Activated CD4-positive, alpha-beta T cell treated with anti-CD3 and anti-CD28 coated beads, Interleukin-2, Interleukin-6, amounts not matched to agents 100 ng/mL and 50 ng/mL, durations not matched to agents 16 hours and 8 hours (primary cell): ENCODE measurements at regions not wholly inside any gene's neighbourhood (a gene's known extent, or its start where the extent isn't known, plus 50 kb on each side); places are given as distances from the start of the nearest gene placed in this dataset.

Experiments
- DNase-seq: peaks from one replicate; pipeline ENCODE4 v3.0.0-alpha.2; 2020

DNA sequence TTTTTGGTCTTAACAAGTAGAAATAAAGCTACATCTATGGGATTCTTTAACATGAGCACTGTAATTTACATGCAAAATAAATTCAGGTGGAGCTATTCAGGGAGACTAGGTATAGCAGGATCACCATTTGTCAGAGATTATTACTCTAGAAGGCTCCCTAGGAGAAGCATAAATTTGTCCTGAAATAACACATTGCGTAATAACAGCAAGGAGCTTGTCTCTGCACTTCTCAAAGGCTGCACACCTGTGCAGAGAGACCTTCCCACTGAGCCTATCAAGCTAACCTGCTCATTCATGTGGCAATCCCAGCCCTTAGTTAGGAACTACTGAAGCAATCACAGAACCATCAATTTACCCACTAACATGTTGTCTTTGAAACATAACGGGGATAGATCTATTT, 437.4 kb upstream of the MC4R start:
- DNase-seq = no peak

DNA sequence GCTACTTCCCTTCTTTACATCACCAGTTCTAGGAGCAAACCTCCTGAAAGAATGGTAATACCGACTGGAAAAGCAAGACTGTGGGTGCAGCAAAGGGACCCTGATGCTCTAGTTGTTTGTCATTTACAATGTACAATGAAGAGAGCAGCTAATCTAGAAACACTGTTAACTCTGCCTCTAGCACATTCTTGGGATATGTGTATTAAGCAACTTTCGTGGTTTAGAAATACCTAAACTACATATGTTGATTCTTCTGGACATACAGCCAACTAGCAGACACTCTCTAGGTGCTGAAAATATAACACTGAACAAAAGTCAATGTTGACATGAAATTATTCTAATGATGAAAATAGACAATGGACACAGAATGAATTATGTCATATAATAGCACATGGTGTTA, 440.3 kb upstream of the MC4R start:
- DNase-seq = no peak

DNA sequence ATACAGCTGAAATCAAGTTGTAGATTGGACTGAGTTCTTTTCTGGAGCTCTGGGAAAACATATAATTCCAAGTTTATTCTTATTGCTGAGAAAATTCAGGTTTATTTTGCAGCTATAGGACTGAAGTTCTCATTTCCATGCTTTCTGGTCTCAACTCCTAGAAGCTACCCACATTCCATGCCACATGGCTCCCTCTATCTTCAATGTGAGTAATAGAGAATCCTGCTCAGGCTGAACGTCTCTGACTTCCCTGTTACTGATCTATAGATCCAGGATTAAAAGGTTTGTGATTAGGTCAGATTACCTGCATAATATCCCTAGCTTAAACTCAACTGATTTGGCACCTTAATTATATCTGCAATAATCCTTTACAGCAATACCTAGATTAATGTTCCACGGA, 453.8 kb upstream of the MC4R start:
- no peak for DNase-seq

DNA sequence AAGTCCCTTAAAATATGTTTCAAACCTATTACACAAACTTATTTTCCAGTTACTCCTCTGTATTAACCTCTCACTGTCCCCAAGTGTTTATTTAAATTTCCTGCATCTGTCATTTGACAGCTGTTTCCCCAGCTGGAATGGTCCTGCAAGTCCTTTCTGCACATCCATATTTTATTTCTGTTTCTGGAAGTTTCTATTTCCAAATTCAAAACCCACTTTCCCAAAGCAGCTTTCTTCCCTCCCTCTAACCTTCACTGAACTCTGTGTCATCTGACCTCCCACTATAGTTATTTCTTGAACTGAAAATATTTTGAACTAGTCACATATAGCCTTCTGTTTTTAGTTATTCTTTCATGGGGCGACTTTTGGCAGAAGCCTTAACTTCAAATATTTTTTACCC, 459.4 kb upstream of the MC4R start:
- DNase-seq = no peak

DNA sequence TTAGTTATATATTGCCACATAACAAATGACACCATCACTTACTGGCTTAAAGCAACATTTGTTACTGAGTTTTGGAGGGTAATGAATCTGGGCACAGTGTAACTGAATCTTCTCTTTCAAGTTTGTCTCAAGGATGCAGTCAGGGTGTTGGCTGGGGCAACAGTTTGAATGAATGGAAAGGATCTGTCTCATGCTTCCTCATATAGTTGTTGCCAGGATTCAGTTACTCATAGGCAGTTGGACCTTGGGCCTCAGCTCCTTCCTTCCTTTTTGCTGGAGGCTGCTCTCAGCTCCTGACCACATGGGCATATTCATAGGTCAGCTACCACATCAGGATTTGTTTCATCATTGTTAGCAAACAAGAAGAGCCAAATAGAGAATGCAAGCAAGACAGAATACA, 466.1 kb upstream of the MC4R start:
- no peak for DNase-seq

DNA sequence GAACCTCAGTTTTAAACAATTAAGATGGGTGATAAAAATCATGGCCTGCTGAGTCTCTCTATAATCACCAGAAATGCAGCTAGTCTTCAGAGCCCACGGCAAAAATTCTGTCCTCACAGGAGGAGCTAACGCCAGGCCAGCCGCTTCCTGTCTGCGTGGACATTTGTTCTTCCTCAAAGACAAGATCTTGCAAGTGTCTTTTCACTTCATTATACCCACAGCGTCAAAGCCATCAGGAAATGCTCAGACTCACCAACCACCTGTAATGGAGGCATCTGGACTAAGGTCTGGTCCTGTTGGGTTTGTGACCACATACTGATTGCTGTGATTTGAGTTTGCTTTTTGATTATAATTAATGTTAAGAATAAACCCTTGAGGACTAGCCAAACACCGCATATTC, 473.8 kb upstream of the MC4R start:
- no peak for DNase-seq

DNA sequence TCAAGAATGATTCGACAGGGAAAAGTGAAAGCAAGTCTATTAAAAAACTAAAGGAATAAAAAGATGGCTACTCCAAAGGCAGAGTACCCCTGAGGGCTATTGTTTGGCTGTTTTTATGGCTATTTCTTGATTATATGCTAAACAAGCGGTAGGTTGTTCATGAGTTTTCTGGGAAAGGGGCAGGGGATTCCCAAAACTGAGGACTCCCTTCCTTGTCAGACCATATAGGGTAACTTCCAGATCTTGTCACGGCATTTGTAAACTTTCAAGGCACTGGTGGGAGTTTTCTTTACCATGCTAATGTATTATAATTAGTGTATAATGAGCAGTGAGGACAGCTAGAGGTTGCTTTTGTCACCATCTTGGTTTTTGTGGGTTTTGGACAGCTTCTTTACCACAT, 474.9 kb upstream of the MC4R start:
- DNase-seq = no peak

DNA sequence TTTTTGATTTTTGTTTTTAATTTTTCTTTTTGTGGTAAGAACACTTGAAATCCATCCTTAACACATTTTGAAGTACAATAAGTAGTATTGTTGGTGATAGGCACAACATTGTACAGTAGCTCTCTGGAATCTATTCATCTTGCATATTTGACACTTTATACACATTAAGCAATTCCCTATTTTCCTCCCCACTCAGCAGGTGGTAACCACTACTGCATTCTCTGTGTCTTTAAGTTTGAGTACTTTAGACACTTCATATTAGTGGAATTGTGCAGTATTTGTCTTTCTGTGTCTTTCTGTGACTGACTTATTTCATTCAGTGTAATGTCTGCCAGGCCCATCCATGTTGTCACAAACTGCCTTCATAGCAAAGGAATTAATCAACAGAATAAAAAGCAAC, 471.7 kb upstream of the CDH20 start:
- DNase-seq = no peak

DNA sequence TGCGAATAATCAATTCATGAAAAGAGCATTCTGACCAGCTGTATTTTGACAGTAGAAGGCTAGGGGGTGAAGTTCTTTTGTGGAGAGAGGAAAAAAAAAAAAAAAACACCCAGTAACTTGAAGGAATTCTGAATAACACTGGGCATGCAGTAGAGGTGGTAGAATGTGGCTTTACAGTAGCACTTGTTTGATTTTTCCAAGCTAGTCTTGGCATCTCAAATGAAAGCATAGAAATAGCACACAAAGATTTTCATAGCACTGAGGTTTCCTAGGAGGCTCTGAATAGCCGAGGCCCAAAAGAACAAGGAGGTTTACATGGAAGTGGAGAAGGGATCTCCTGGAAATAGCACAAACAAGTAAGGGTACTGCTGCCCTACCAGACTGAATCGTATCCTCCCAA, 470.2 kb upstream of the CDH20 start:
- no peak for DNase-seq

DNA sequence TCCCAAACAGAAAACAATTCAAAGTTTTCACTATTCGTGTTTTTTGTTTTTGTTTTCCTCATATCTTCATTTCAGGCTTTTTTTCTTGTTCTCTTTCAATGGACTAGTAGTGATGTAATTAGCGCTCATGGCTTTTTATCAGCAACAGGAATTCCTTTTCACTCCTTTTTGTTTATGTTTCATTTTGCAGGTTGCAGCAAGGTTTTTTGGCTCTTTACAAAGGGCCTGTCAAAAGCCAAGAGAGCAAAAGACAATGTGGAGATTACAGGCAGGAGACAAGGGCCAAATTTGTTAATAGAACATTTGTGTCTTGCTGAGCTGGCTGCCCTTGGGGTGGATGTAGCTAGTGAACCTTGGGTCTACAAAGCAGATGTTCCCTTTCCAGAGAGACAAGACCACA, 467.4 kb upstream of the CDH20 start:
- no peak for DNase-seq

DNA sequence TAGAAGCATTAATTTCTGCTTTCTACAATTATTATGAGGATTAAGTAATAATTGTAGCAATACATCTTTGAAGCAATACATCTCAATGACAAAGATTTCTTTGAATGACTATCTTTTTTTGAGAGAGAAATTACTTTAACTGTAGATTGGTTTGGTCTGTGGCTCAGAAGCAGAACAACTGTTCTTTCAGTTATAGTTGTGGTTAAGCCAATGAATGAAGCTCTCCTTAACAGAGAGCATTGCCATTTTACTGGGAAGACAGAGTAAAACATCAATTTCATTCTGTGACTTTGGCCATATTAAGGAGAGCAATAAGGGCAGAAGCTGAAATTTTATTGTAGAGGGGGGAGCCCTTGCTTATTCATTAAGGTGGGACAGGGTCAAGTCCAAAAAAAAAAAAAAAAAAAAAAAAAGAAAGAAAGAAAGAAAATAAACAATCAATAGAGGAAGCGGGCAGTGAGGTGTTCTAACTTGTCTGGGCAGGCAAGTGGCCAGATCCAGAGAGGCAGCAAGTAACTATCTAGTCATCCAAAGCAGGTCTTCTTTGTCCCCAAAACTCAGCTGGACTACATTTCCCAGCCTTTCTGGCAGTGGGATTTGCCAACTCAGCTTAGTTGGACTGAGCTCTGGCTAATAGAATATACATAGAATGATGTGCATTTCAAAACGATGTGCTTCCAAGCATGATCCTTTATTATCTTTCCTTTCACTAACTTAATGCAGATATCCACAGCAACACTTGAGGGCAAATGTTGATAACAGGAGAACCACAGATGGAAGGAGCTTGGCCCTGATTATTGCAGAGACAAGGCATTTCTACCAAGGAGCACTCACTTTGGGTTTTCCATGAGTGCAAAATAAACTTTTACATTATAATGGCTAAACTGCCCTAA, 462.7 kb upstream of the CDH20 start:
- DNase-seq = no peak

DNA sequence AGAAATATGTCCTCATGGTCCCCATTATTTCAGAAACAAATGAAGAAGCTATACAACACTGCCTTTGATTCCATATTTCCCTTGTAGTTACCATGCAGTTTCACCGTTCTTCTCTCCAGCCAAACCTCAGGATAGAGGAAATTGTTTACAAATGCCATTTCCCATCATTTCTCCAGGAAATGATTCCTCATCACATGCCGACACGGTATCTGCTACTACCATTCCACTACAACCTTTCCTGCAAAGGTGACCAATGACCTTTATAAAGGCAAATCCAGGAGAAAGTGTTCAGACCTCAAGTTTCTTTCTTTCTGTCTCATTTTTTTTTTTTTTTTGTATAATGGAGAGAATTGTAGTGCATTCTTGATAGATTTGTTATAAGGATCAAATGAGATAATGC, 460.8 kb upstream of the CDH20 start:
- DNase-seq = no peak

DNA sequence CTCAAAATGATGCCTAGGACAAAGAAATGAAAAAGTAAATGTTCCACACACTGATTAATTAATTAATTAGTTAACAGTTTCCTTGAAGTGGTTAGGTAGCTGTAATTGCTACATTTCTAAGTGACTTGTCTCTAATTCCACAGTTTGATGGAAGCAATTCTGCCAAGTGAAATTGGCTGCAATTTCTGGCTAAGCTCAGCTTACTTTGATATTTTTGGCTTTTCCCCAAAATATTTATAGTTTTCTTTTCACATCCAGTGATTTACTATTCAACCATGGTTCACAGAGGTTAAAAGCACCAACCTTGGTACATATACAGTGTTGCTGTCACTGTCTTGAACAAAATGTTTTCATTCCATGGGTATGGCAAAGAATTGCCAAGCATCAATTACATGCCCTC, 459.5 kb upstream of the CDH20 start:
- no peak for DNase-seq

DNA sequence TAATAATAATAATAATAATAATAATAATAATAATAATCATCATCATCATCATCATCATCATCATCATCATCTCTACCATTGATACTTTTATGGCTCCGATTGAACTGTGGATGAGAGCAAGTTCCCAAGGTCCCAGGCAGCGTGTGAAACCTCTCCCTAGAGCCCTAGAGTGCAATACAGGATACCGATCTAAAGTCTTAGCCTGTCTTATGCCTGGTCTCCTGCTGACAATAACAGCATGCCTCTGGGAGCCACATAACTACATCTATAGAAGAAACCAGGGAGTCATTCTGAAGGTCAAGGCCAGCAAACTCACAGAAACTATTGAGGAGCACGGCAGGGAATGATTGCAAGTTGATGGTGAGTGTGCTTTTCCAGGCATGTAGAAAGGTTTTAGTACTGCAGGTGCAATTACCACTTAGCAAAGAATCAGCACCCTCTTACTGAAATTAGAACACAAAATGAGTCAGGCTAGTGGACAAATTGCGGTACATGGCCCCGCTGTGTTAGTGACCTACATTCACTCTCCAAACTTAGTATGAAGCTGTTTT, 457.2 kb upstream of the CDH20 start:
- no peak for DNase-seq

DNA sequence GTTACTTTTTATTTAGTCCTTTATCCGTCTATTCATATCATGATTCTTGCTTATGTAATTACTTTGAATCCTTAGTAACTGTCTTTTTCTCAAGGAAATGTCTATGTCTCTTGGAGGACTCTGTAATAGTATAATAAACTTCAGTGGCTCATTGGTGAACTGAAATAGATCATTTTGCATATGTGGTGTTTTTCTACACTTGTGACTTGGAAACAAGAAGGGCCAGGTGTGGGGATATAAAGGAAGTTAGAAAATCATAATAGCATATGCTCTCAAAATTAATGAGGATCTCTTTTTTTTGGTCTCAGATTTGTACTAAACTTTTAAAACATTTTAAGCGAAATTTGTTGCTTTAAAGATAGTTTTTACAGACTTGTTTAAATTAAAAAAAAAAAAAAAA, 453.0 kb upstream of the CDH20 start:
- no peak for DNase-seq

DNA sequence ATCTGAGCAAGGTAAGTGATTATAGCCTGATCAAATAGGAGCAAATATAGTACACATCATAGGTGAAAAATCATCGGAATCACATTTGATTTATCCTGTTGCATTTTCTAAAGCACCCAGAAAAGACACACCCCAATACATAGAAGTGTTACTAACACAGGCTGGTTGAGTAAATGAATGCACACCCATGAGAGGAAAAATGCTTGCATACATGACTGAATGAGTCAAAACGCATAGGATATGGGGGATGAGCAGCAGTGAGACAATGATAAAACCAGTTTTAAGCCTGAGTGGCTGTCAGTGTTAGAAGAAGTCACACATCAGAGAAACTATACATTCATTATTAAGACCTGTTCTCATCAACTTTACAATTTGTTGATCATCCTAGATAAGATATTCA, 449.6 kb upstream of the CDH20 start:
- DNase-seq = no peak

DNA sequence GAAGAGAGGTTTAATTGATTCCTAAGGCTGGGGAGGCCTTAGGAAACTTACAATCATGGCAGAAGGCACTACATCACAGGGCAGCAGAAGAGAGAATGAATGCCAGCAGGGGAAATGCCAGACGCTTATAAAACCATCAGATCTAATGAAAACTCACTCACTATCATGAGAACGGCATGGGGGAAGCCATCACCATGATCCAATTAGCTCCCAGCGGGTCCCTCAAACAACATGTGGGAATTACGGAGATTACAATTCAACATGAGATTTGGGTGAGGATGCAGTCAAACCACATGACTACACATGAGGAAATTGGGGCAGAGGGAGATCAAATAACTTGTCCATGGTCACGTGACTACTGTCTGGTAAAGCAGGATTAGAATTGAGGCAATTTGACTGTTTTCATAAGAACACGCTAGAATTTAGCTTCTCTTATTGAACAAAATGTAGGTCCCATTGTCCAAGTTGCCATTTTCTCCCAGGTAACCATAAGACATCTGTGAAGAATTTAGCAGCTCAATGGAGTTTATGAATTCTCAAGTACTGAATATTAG, 445.1 kb upstream of the CDH20 start:
- no peak for DNase-seq

DNA sequence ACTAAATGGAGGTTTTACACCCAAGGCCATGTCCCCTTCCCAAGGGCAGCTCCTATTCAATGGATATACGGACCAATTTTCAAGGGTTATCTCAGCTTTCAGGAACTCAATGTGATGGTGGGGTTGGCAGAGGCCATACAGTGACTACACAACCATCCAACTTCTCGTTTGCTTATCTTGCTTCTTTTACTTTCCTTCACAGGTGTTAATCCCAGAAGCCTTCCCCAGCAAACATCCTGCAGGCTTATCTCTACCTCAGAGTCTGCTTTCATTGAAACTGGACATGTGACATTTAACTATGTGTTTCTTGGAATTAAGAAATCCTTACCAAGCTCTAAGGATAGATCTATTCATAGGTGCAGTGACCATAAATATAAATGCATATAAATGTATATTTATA, 443.8 kb upstream of the CDH20 start:
- DNase-seq = no peak

DNA sequence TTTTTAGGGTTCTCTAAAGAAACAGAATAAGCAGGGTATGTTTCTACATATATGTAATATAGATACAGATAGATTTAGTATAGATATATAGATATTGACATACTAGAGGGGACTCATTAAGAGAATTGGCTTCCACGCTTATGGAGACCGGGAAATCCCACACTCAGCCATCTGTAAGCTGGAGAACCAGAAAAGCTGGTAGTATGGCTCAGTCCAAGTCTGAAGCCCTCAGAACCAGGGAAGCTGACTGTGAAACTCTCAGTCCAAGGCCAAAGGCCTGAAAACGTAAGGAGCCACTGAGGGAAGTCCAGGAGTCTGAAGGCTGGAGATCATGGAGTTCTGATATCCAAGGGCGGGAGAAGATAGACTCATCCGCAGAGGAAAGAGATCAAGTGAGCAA, 441.3 kb upstream of the CDH20 start:
- DNase-seq = no peak

DNA sequence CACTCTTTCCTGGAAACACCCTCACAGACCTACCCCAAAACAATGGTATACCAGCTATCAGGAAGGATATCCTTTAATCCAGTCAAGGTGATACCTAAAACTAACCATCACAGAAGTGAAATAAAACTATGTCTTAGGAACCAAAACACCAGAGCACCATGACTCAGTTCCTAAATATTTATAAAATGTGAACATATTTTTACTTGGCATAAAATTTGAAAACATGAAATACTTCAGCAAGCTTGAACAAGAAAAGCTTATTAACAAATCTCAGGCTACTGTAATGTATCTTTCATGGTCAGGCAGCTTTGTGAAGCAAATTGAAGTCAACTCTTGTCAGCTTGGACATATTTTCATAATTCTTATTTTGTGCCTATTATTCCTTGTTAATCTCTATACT, 440.8 kb upstream of the CDH20 start:
- DNase-seq = no peak

DNA sequence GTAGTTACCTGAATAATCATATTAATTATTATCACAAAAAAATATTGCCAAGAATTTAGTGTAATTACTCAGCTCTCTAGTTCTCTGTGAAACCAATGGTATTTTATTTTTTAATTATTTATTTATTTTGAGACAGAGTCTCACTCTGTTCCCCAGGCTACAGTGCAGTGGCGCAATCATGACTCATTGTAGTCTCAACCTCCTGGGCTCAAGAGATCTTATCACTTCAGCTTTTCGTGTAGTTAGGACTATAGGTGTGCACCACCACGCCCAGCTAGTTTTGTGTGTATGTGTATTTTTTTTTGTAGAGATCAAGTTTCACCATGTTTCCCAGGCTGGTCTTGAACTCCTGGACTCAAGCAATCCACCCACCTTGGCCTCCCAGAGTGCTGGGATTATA, 440.4 kb upstream of the CDH20 start:
- DNase-seq = no peak

DNA sequence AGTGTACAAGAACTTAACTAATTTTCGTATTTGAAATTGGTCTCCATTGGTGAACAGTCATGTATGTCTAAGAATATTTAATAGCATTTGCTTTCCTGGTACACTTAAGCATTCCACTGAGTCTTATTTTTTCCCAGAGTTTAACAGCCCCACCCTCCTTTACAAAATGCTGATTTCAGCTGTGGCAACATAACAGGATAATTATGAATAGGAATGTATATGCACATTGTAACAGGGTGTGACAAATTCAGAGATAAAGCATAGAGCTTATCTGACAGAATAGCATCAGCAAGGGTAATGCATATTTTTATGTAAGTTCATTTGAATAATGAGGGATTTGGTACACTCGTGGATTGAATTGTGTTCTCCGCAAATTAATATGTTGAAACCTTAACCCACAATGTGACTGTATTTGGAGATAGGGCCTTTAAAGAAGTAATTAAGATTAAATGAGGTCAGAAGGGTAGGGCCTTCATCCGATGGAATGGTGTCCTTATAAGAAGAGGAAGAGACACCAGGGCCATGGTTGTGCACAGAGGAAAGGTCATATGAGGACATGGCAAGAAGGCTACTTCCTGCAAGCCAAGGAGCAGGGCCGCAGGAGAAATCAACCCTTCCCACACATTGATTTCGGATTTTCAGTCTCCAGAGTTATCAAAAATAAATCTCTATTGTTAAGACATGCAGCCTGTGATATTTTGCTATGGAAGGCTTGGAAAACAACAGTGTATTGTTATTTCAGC, 439.7 kb upstream of the CDH20 start:
- DNase-seq = no peak

DNA sequence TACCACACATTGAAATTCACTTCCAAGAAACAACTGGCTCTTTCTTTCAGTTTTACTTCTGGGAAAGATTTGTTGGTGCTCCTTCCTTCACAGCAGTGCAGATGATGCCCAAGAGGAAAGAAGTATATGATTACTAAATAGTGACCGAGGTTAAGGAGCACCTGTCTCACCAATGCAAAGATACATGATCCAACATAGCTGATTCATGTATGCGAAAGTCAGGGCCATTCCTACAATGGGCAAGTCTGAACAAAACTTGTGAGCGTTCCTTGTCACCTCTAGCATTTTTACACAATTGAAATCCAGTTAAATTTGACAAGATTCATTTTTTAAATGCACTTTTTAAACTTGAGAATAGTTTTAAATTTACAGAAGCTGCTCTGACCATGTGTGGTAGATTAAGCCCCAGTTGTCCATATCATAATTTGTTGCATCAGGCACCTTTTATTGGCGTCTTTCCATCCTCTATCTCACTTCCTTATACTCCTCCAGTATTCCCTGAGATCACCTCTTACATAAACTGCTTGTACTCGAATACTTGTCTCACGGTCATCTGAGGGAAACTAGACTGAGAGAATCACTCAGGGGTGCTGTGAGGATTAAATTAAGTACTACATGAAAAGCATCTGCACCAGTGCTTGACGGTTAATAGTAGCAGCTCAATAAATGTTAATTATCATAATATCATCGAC, 438.8 kb upstream of the CDH20 start:
- no peak for DNase-seq
